Type B pancreatic cell (in vitro differentiated cells): ENCODE measurements at regions not wholly inside any gene's neighbourhood (a gene's known extent, or its start where the extent isn't known, plus 50 kb on each side); places are given as distances from the start of the nearest gene placed in this dataset.

ENCODE experiments used
- DNase-seq: peaks from one replicate; pipeline ENCODE4 v3.0.0; 2021; ENCODE audit warnings: mixed read lengths; ENCODE audit not compliant: unreplicated experiment; ENCODE audit errors: extremely low spot score
- H3K27ac Mint-ChIP-seq: 2 replicates; pipeline ENCODE4 v1.8.0; 2021; ENCODE audit warnings: mild to moderate bottlenecking, mixed read lengths
- H3K27me3 Mint-ChIP-seq: 2 replicates; pipeline ENCODE4 v1.8.0; 2021; ENCODE audit warnings: mixed read lengths
- H3K36me3 Mint-ChIP-seq: 2 replicates; pipeline ENCODE4 v1.8.0; 2021; ENCODE audit warnings: mixed read lengths
- H3K4me1 Mint-ChIP-seq: one replicate; pipeline ENCODE4 v1.8.0; 2021; ENCODE audit warnings: mixed read lengths; ENCODE audit not compliant: unreplicated experiment
- H3K4me3 Mint-ChIP-seq: 2 replicates; pipeline ENCODE4 v1.8.0; 2021; ENCODE audit warnings: mild to moderate bottlenecking, mixed read lengths
- H3K9me3 Mint-ChIP-seq: 2 replicates; pipeline ENCODE4 v1.8.0; 2021; ENCODE audit warnings: mixed read lengths
- TF ChIP-seq, protein P1 (sequence below): fragments of 200-600 bp; sonication (generic); conservative IDR thresholded peaks from 2 replicates; pipeline ENCODE4 v1.5.0; 2021; ENCODE audit warnings: antibody characterized with exemption, mild to moderate bottlenecking

DNA sequence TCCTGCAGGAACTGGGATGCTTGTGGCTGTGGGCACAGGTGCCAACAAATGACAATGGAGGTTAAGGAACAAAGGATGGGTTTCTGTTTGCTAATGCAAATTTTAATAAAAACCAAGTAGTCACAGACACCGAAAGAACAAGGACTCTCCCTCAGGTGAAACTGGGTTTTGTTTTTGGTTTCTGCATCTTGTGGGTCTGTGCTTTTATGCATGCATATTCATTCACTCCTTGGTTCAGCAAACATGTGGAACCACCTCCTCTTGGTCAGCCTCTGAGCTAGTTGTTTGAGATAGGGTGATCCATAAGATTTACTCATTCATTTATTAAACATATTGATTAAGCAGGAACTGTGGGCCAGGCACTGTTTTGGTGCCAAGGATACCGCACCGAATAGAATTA lies 381.9 kb downstream of the CDK5RAP2 start:
- H3K27ac Mint-ChIP-seq, result no peak overlapping the region
- TF ChIP-seq, protein P1, sequence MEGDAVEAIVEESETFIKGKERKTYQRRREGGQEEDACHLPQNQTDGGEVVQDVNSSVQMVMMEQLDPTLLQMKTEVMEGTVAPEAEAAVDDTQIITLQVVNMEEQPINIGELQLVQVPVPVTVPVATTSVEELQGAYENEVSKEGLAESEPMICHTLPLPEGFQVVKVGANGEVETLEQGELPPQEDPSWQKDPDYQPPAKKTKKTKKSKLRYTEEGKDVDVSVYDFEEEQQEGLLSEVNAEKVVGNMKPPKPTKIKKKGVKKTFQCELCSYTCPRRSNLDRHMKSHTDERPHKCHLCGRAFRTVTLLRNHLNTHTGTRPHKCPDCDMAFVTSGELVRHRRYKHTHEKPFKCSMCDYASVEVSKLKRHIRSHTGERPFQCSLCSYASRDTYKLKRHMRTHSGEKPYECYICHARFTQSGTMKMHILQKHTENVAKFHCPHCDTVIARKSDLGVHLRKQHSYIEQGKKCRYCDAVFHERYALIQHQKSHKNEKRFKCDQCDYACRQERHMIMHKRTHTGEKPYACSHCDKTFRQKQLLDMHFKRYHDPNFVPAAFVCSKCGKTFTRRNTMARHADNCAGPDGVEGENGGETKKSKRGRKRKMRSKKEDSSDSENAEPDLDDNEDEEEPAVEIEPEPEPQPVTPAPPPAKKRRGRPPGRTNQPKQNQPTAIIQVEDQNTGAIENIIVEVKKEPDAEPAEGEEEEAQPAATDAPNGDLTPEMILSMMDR, result no peak
- no peaks in the 10 kb centered on the region for H3K9me3 Mint-ChIP-seq
- H3K36me3 Mint-ChIP-seq, result no peaks in the 10 kb centered on the region
- DNase-seq, result no peak
- H3K4me1 Mint-ChIP-seq, result no peaks in the 10 kb centered on the region
- peaks cover 7% of the 10 kb centered on the region for H3K27me3 Mint-ChIP-seq
- no peak overlapping the region for H3K4me3 Mint-ChIP-seq

DNA sequence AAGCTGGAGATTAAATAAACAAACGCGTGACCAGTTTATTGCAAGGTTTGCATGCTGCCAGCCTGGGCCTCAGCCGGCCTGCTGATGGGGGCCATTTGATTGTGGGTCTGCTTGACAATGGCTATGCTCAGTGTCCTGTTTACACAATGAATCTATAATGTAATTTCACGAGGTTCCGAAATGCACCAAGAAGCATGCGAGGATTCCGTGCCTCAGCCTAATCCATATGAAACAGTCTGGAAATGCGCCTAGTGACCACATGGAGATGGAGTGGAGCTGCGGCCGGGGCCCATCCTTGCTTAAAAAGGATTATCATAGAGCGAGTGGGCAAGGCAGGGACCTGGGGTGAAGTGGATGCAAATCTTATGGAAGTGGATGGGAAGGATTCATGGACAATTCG lies 382.4 kb downstream of the CDK5RAP2 start:
- H3K36me3 Mint-ChIP-seq, result no peaks in the 10 kb centered on the region
- no peaks in the 10 kb centered on the region for H3K9me3 Mint-ChIP-seq
- no peak overlapping the region for H3K27ac Mint-ChIP-seq
- no peak for DNase-seq
- H3K27me3 Mint-ChIP-seq, result peaks cover 7% of the 10 kb centered on the region
- TF ChIP-seq, protein P1, result no peak
- no peak overlapping the region for H3K4me3 Mint-ChIP-seq
- no peaks in the 10 kb centered on the region for H3K4me1 Mint-ChIP-seq

DNA sequence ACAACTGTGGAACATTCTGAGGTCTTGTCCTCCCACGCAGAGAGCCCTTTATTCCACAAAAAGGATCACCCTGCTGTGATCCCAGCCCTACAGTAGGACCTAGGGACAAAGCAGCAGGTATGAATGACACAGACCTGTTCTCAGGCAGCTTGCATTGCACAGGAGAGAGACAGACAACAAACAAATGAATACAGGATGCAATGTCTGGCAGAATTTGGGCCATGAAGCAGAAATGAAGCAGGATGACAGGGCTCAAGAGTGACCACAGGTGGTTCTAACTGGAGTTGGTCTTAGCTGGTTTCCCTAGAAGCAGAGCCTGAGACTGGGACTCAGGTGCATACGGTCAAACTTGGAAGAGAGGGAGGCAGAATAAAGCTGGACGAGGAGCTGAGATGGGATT lies 388.8 kb downstream of the CDK5RAP2 start:
- Mint-ChIP-seq H3K27ac (no peak overlapping the region), H3K4me1 (no peaks in the 10 kb centered on the region), H3K9me3 (no peaks in the 10 kb centered on the region), H3K36me3 (no peaks in the 10 kb centered on the region), H3K27me3 (peaks cover 17% of the 10 kb centered on the region), H3K4me3 (no peak overlapping the region)
- no peak for DNase-seq
- TF ChIP-seq, protein P1, result no peak

DNA sequence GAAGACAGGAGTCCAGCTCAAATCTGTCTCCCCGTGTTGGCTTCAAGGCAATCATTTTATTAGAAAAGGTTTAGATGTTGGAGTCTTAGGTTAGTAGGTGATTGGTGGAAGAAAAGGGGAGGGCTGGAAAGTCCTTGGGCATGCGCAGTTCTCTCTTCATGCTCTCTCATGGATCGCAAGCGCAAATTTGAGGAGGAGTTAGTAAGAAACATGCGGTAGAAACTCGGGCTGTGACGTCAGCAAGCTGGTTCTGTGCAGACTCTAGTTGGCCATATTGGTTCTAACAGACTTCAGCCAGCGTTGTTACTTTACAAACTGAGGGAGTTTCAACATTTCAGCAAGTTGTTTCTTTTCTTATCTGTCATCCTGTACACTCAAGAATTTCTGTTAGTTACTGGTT lies 392.2 kb downstream of the CDK5RAP2 start:
- H3K27me3 Mint-ChIP-seq, result peaks cover 33% of the 10 kb centered on the region

DNA sequence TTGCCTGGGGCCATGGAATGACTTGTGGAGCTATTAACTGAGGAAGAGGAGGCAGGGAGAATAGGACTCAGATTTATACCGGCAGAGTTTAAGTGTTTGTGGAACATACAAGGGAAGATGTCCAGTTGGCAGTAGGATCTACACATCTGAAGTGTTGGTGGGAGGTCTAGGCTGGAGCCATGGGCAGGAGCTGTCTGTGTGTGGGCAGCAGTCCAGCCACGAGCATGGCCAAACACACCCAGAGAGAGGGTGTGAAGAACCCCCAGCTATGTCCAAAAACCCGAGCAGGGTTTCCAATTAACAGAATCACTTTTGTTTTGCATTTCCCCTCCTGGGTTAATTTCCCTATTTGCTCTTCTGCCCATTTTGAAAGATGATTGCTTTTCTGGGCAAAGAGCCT lies 393.7 kb downstream of the CDK5RAP2 start:
- Mint-ChIP-seq H3K9me3 (no peaks in the 10 kb centered on the region), H3K4me3 (no peak overlapping the region), H3K27me3 (peaks cover 38% of the 10 kb centered on the region)

More for the DNA sequence above, 392.2 kb downstream of the CDK5RAP2 start:
- H3K27ac Mint-ChIP-seq, result no peak overlapping the region
- DNase-seq, result no peak
- H3K36me3 Mint-ChIP-seq, result no peaks in the 10 kb centered on the region
- H3K4me3 Mint-ChIP-seq, result no peak overlapping the region
- H3K9me3 Mint-ChIP-seq, result no peaks in the 10 kb centered on the region
- TF ChIP-seq, protein P1, result no peak
- H3K4me1 Mint-ChIP-seq, result no peaks in the 10 kb centered on the region

More for the DNA sequence above, 393.7 kb downstream of the CDK5RAP2 start:
- TF ChIP-seq, protein P1, result no peak
- Mint-ChIP-seq H3K36me3 (no peaks in the 10 kb centered on the region), H3K27ac (no peak overlapping the region), H3K4me1 (no peaks in the 10 kb centered on the region)
- DNase-seq, result no peak
